GM12873 (cell line): ENCODE measurements at regions not wholly inside any gene's neighbourhood (a gene's known extent, or its start where the extent isn't known, plus 50 kb on each side); places are given as distances from the start of the nearest gene placed in this dataset.

Experiments used
- CTCF ChIP-seq: IDR thresholded peaks from 2 replicates; pipeline ENCODE4 v1.5.1; 2012; ENCODE audit warnings: low read depth, mild to moderate bottlenecking, moderate library complexity, low read length, control low read depth; ENCODE audit not compliant: insufficient read depth; ENCODE audit errors: missing control alignments

GRCh38 chr15:87609474-87609873 lies 647.1 kb downstream of the NTRK3 start:
- no peak for TF ChIP-seq CTCF

GRCh38 chr15:87608238-87609028 lies 648.1 kb downstream of the NTRK3 start:
- no peak for TF ChIP-seq CTCF

DNA sequence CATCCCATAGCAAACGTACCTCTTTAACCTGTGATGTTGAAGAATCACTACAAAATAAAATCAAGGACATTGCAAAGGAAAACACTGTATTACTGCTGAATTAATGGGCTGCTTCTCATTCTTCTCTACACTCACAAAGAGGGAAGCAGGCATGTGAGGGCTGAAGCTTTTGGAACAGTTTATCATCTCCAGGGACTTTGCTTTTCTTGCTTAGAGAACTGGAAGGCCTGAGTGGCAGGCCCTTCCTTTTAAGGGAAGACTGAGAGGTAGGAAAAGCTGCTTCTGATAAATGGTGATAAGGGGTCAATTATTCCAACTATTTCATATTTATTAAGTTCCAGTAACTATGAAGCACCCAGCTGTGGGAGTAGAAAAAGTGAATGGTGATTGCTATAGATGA lies 649.6 kb downstream of the NTRK3 start:
- no peak for TF ChIP-seq CTCF

GRCh38 chr15:87604857-87605446 lies 651.6 kb downstream of the NTRK3 start:
- TF ChIP-seq CTCF: peak; percentile 62

DNA sequence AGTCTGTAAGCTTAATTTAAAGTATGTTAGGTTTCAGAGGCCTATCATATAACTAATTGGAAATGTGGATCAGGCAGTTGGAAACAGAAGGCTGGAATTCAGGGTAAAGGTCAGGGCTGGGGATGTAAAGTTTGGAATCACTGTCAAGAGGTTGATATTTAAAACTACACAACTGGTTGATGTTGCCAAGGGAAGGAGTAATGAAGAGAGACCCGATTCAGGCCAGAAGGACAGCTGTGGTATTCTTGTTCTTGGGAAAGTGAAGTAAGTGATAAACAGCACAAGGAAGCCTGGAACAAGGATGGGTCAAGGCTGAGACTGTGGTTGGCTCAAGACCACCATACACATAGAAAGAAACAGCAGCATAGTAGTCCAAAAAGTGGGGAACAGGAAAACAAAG lies 654.2 kb downstream of the NTRK3 start:
- TF ChIP-seq CTCF: no peak

GRCh38 chr15:87599616-87600015 lies 656.9 kb downstream of the NTRK3 start:
- no peak for TF ChIP-seq CTCF

DNA sequence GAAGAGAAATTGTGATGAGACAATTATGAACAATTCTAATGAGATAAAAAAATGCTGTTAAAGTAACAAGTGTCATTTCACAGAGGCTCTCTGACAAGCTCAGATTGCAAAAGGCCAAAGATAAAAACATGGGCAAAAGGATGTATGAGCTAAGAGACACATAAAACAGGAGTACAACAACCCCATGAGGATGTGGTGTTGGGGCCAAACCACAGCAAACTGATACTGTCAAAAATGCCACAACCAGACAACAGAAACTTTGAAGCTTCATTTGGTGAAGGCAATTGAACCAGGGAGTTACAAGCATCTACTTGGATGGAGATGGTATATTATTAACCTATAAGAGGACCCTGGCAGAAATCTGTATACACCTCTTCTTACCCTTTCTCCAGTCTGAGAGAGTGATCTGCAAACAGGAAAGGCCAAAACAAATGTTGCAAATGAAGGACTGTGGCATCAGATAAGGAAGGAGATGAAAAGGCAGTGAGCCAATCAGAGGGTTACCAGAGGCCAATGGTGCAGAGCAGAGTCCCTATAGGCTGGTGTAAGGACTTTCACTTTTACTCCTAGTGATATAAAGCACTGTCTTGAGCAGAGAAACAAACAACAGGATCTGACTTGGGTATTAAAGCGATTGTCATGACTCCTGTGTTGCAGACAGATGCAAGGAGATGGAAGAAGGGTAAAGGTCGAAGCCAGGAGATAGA lies 659.0 kb downstream of the NTRK3 start:
- no peak for TF ChIP-seq CTCF
